H9 (cell line): ENCODE measurements at regions not wholly inside any gene's neighbourhood (a gene's known extent, or its start where the extent isn't known, plus 50 kb on each side); places are given as distances from the start of the nearest gene placed in this dataset.

Experiments used
- DNase-seq: peaks from one replicate; pipeline ENCODE4 v3.0.0-alpha.2; 2017
- H2AFZ ChIP-seq: one replicate; pipeline ENCODE4 v1.6.1; 2013; ENCODE audit warnings: mild to moderate bottlenecking, low read length, control low read depth, moderate library complexity
- H2AK5ac ChIP-seq: 2 replicates; pipeline ENCODE4 v1.6.1; 2013; ENCODE audit warnings: low read length, control low read depth, mixed read lengths; ENCODE audit not compliant: insufficient read length
- H2BK120ac ChIP-seq: one replicate; pipeline ENCODE4 v1.6.1; 2013; ENCODE audit warnings: low read depth, mild to moderate bottlenecking, low read length, control low read depth, inconsistent platforms; ENCODE audit not compliant: poor library complexity, severe bottlenecking
- H2BK12ac ChIP-seq: 2 replicates; pipeline ENCODE4 v1.6.1; 2013; ENCODE audit warnings: low read length, control low read depth, mixed read lengths, low read depth; ENCODE audit not compliant: insufficient read length
- H2BK15ac ChIP-seq: 2 replicates; pipeline ENCODE4 v1.6.1; 2013; ENCODE audit warnings: low read depth, low read length, control low read depth
- H2BK20ac ChIP-seq: one replicate; pipeline ENCODE4 v1.6.1; 2013; ENCODE audit warnings: low read depth, mild to moderate bottlenecking, low read length, control low read depth, inconsistent platforms; ENCODE audit not compliant: poor library complexity, severe bottlenecking
- H2BK5ac ChIP-seq: 2 replicates; pipeline ENCODE4 v1.6.1; 2013; ENCODE audit warnings: low read length, control low read depth, mixed read lengths; ENCODE audit not compliant: insufficient read length
- H3K14ac ChIP-seq: 2 replicates; pipeline ENCODE4 v1.6.1; 2013; ENCODE audit warnings: low read length, control low read depth; ENCODE audit not compliant: insufficient read depth
- H3K18ac ChIP-seq: 2 replicates; pipeline ENCODE4 v1.6.1; 2013; ENCODE audit warnings: low read depth, mild to moderate bottlenecking, mixed read lengths, low read length, control low read depth; ENCODE audit not compliant: insufficient read length
- H3K23ac ChIP-seq: 2 replicates; pipeline ENCODE4 v1.6.1; 2013; ENCODE audit warnings: low read length, control low read depth, mixed read lengths, low read depth; ENCODE audit not compliant: insufficient read length
- H3K23me2 ChIP-seq: 2 replicates; pipeline ENCODE4 v1.6.1; 2013; ENCODE audit warnings: low read depth, mild to moderate bottlenecking, mixed read lengths, low read length, control low read depth; ENCODE audit not compliant: insufficient read length, poor library complexity, severe bottlenecking
- H3K27ac ChIP-seq: 2 replicates; pipeline ENCODE4 v1.5.1; 2013; ENCODE audit warnings: low read length, control low read depth, mixed read lengths, low read depth; ENCODE audit not compliant: insufficient read length
- H3K27me3 ChIP-seq: 2 replicates; pipeline ENCODE4 v1.6.1; 2013; ENCODE audit warnings: low read length, control low read depth, inconsistent platforms; ENCODE audit not compliant: insufficient read depth
- H3K4ac ChIP-seq: 2 replicates; pipeline ENCODE4 v1.6.1; 2013; ENCODE audit warnings: low read depth, mild to moderate bottlenecking, control low read depth, inconsistent platforms, low read length, moderate library complexity
- H3K4me1 ChIP-seq: 2 replicates; pipeline ENCODE4 v1.6.1; 2013; ENCODE audit warnings: low read length, control low read depth, inconsistent platforms; ENCODE audit not compliant: insufficient read depth
- H3K4me2 ChIP-seq: 2 replicates; pipeline ENCODE4 v1.6.1; 2013; ENCODE audit warnings: low read length, control low read depth, mixed read lengths; ENCODE audit not compliant: insufficient read length, insufficient read depth
- H3K56ac ChIP-seq: 2 replicates; pipeline ENCODE4 v1.6.1; 2013; ENCODE audit warnings: low read depth, mild to moderate bottlenecking, mixed read lengths, low read length, control low read depth; ENCODE audit not compliant: insufficient read length
- H3K79me1 ChIP-seq: 2 replicates; pipeline ENCODE4 v1.6.1; 2013; ENCODE audit warnings: low read depth, mild to moderate bottlenecking, moderate library complexity, low read length, control low read depth, inconsistent platforms; ENCODE audit not compliant: insufficient read depth, poor library complexity, severe bottlenecking
- H3K79me2 ChIP-seq: 2 replicates; pipeline ENCODE4 v1.6.1; 2013; ENCODE audit warnings: low read length, control low read depth, inconsistent platforms; ENCODE audit not compliant: insufficient read depth
- H3K9ac ChIP-seq: 2 replicates; pipeline ENCODE4 v1.6.1; 2013; ENCODE audit warnings: low read length, control low read depth, mixed read lengths; ENCODE audit not compliant: insufficient read length; ENCODE audit errors: extremely low read depth
- H3K9me3 ChIP-seq: one replicate; pipeline ENCODE4 v1.6.1; 2013; ENCODE audit warnings: low read depth, low read length, inconsistent platforms; ENCODE audit not compliant: control insufficient read depth
- H3T11ph ChIP-seq: one replicate; pipeline ENCODE4 v1.6.1; 2013; ENCODE audit warnings: mild to moderate bottlenecking, low read length, control low read depth, inconsistent platforms
- H4K20me1 ChIP-seq: one replicate; pipeline ENCODE4 v1.6.1; 2013; ENCODE audit not compliant: control insufficient read depth, insufficient read length, insufficient read depth
- H4K5ac ChIP-seq: 2 replicates; pipeline ENCODE4 v1.6.1; 2013; ENCODE audit warnings: low read depth, mild to moderate bottlenecking, mixed read lengths, low read length, control low read depth; ENCODE audit not compliant: insufficient read length
- H4K8ac ChIP-seq: replicated peaks from 2 replicates; pipeline ENCODE4 v1.6.1; 2013; ENCODE audit warnings: low read length, control low read depth, mixed read lengths, low read depth; ENCODE audit not compliant: insufficient read length
- H4K91ac ChIP-seq: 2 replicates; pipeline ENCODE4 v1.6.1; 2013; ENCODE audit warnings: low read depth, mild to moderate bottlenecking, moderate library complexity, mixed read lengths, low read length, control low read depth; ENCODE audit not compliant: insufficient read length
- H3K27ac Mint-ChIP-seq, 3 experiments: 2 replicates in 2 of 3; 3 replicates in 1 of 3; pipeline ENCODE4 v1.8.0; 2020 to 2021; ENCODE audit warnings: mixed read lengths in 3 of 3, mild to moderate bottlenecking in 1 of 3, moderate library complexity in 1 of 3
- H3K27me3 Mint-ChIP-seq: 2 replicates; pipeline ENCODE4 v1.8.0; 2021; ENCODE audit warnings: low read depth, mild to moderate bottlenecking, moderate library complexity, mixed read lengths
- H3K36me3 Mint-ChIP-seq, 3 experiments: 2 replicates in 2 of 3; 3 replicates in 1 of 3; pipeline ENCODE4 v1.8.0; 2020 to 2021; ENCODE audit warnings: low read depth in 3 of 3, mixed read lengths in 3 of 3; ENCODE audit not compliant: insufficient read depth in 1 of 3
- H3K4me1 Mint-ChIP-seq, 2 experiments: 2 replicates each; pipeline ENCODE4 v1.8.0; 2020; ENCODE audit warnings: mixed read lengths in 2 of 2
- H3K4me3 Mint-ChIP-seq, 2 experiments: 2 replicates in 1 of 2; 3 replicates in 1 of 2; pipeline ENCODE4 v1.8.0; 2020 to 2021; ENCODE audit warnings: mild to moderate bottlenecking in 2 of 2, mixed read lengths in 2 of 2, moderate library complexity in 1 of 2
- H3K9me3 Mint-ChIP-seq, 2 experiments: 2 replicates in 1 of 2; 3 replicates in 1 of 2; pipeline ENCODE4 v1.8.0; 2020; ENCODE audit warnings: mild to moderate bottlenecking in 2 of 2, mixed read lengths in 2 of 2, moderate library complexity in 1 of 2
- CTCF ChIP-seq: fragments of 200-600 bp; sonication (generic); conservative IDR thresholded peaks from 3 replicates; pipeline ENCODE4 v1.8.0; 2021; ENCODE audit warnings: antibody characterized with exemption, mild to moderate bottlenecking
- WGBS: extraction: QIAGEN DNeasy Blood & Tissue Kit; methylation state at CpG from one replicate; pipeline ENCODE4 v1.1.7; 2013; ENCODE audit warnings: missing lambda C conversion rate, low lambda C conversion rate, mixed read lengths; ENCODE audit not compliant: insufficient read length; ENCODE audit errors: extremely low coverage; 5-methylcytosine and 5-hydroxymethylcytosine counted together

GRCh38 chr6:62465206-62465605 is 179.2 kb upstream of the KHDRBS2 start:
- Histone ChIP-seq H3K4me2 (no peak overlapping the region), H3K4me1 (no peaks in the 10 kb centered on the region), H3K56ac (no peak overlapping the region), H4K8ac (no peak overlapping the region), H3T11ph (no peak overlapping the region), H3K79me2 (no peaks in the 10 kb centered on the region), H2BK20ac (no peak overlapping the region), H3K18ac (no peak overlapping the region), H3K9ac (no peak overlapping the region), H3K23ac (no peak overlapping the region), H2BK15ac (no peak overlapping the region), H4K5ac (no peak overlapping the region), H2BK120ac (no peak overlapping the region), H2AK5ac (no peak overlapping the region), H3K9me3 (no peaks in the 10 kb centered on the region), H3K23me2 (no peaks in the 10 kb centered on the region), H2AFZ (no peak overlapping the region), H3K79me1 (no peaks in the 10 kb centered on the region), H3K14ac (no peak overlapping the region), H3K4ac (no peak overlapping the region), H3K27me3 (no peaks in the 10 kb centered on the region), H3K27ac (no peak overlapping the region), H2BK5ac (no peak overlapping the region), H4K91ac (no peak overlapping the region), H2BK12ac (no peak overlapping the region), H4K20me1 (no peaks in the 10 kb centered on the region)
- TF ChIP-seq CTCF = no peak
- no CpG with 5 or more reads among the region's 2 CpGs for WGBS
- no peaks in the 10 kb centered on the region for H3K36me3 Mint-ChIP-seq
- H3K27ac Mint-ChIP-seq = no peak overlapping the region
- no peaks in the 10 kb centered on the region for H3K4me1 Mint-ChIP-seq
- no peaks in the 10 kb centered on the region for H3K27me3 Mint-ChIP-seq
- DNase-seq = no peak
- H3K9me3 Mint-ChIP-seq = no peaks in the 10 kb centered on the region
- H3K4me3 Mint-ChIP-seq = no peak overlapping the region
